Tibial artery (tissue), 4 donors: ENCODE measurements at regions not wholly inside any gene's neighbourhood (a gene's known extent, or its start where the extent isn't known, plus 50 kb on each side); places are given as distances from the start of the nearest gene placed in this dataset.
"Not testable (repeated sequence)": the region's sequence is repeated elsewhere in the genome, so short reads cannot be mapped to it uniquely, and the experiment has no call there.

Experiments used
- DNase-seq, 2 donors: peaks; one replicate each; pipeline ENCODE4 v3.0.0-alpha.2; 2019
- H3K27ac ChIP-seq, 2 donors: fragments of 200-600 bp; sonication (generic) in 1 of 2; 1 replicate in 1 of 2; 2 replicates in 1 of 2; pipeline ENCODE4 v1.5.1; 2018 to 2019; ENCODE audit warnings: mild to moderate bottlenecking in 1 of 2
- H3K27me3 ChIP-seq, 2 donors: fragments of 200-600 bp; sonication (generic) in 1 of 2; one replicate each; pipeline versions ENCODE4 v1.5.1 to v1.6.0; 2016 to 2019
- H3K36me3 ChIP-seq, 3 donors: fragments of 200-600 bp; sonication (generic) in 2 of 3; one replicate each; pipeline ENCODE4 v1.5.1; 2016 to 2019; ENCODE audit warnings: mild to moderate bottlenecking in 2 of 3
- H3K4me1 ChIP-seq, 4 donors: fragments of 200-600 bp; sonication (generic) in 2 of 4; 1 replicate in 3 of 4; 2 replicates in 1 of 4; pipeline ENCODE4 v1.5.1; 2016 to 2019
- H3K4me3 ChIP-seq, 2 donors: fragments of 200-600 bp; sonication (generic) in 1 of 2; 1 replicate in 1 of 2; 2 replicates in 1 of 2; pipeline ENCODE4 v1.5.1; 2018 to 2019; ENCODE audit warnings: mild to moderate bottlenecking in 2 of 2
- H3K9me3 ChIP-seq, 3 donors: fragments of 200-600 bp; sonication (generic) in 1 of 3; one replicate each; pipeline ENCODE4 v1.5.1; 2016 to 2019
- CTCF ChIP-seq, 2 experiments: fragments of 200-600 bp in 1 of 2; fragments of 450-650 bp in 1 of 2; IDR thresholded peaks; one replicate each; pipeline ENCODE4 v1.5.1; 2017 to 2019; ENCODE audit warnings: antibody characterized with exemption in 2 of 2, mild to moderate bottlenecking in 1 of 2, moderate library complexity in 1 of 2
- intact Hi-C: fragments of 100-400 bp; cut with DNase I; formaldehyde crosslinking; loops from one replicate; pipeline ENCODE4 v1.15.0; 2023; ENCODE audit warnings: low total_unique reads

DNA sequence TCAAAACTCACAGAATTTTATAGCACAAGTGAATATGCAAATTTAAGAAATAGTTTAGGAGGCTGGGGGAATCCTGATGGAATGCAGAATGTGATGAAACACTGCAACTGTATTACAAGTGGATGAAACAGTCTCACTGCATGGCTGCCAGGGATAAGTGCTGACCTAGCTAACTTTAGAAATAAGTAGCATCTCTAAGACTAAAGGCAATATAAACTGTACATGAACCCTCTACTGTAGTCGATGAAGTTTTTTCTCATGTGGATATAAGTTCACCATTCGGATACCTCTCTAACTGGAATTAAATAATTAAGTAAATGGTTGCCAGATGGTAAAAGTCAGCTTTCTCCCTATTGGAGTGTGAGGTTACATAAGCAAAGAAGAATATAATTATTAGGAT lies 777.8 kb upstream of the RAB6C start:
- no peak for DNase-seq
- Histone ChIP-seq H3K4me3 (no peak overlapping the region), H3K27ac (no peak overlapping the region), H3K4me1 (no peaks in the 10 kb centered on the region), H3K27me3 (no peaks in the 10 kb centered on the region), H3K36me3 (no peaks in the 10 kb centered on the region), H3K9me3 (no peaks in the 10 kb centered on the region)
- TF ChIP-seq CTCF (IDR thresholded peaks at IDR 0.05) = no peak
- intact Hi-C loops = no loop called here

- Histone ChIP-seq H3K36me3 (no peaks in the 10 kb centered on the region), H3K9me3 (no peaks in the 10 kb centered on the region), H3K27ac (no peak overlapping the region), H3K4me3 (no peak overlapping the region), H3K4me1 (no peaks in the 10 kb centered on the region), H3K27me3 (no peaks in the 10 kb centered on the region)
- no peak for DNase-seq
- intact Hi-C loops = no loop called here
- no peak for TF ChIP-seq CTCF (IDR thresholded peaks at IDR 0.05)
These were observed 776.1 kb upstream of the RAB6C start for GRCh38 chr2:129203331-129203730.

GRCh38 chr2:129204581-129204980 lies 774.9 kb upstream of the RAB6C start:
- H3K9me3 ChIP-seq, H3K4me3 ChIP-seq, H3K4me1 ChIP-seq, H3K27ac ChIP-seq, H3K27me3 ChIP-seq, H3K36me3 ChIP-seq, DNase-seq, intact Hi-C loops: not testable (repeated sequence)

DNA sequence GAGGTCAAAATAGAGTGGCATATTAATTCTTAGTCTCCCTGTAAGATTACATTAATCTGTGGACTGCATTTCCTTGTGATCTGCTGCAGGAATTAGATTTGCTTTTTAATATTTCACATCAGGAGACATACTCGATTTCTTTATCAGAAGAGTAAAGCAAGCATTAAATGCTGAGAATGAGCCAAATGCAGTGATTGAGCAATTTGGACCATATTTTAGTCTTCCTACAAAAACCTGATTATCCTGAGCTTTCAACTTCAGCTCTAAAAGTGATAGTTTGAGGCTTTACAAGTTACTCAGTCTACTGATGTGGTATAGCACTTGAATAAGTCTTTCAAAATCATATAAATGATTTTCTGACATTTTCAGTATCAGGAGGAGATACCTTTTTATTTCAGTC lies 774.3 kb upstream of the RAB6C start:
- intact Hi-C loops = no loop called here
- Histone ChIP-seq H3K4me3 (no peak overlapping the region), H3K9me3 (no peaks in the 10 kb centered on the region), H3K36me3 (no peaks in the 10 kb centered on the region), H3K27ac (no peak overlapping the region), H3K27me3 (no peaks in the 10 kb centered on the region), H3K4me1 (no peaks in the 10 kb centered on the region)
- DNase-seq = no peak
- TF ChIP-seq CTCF (IDR thresholded peaks at IDR 0.05) = no peak

DNA sequence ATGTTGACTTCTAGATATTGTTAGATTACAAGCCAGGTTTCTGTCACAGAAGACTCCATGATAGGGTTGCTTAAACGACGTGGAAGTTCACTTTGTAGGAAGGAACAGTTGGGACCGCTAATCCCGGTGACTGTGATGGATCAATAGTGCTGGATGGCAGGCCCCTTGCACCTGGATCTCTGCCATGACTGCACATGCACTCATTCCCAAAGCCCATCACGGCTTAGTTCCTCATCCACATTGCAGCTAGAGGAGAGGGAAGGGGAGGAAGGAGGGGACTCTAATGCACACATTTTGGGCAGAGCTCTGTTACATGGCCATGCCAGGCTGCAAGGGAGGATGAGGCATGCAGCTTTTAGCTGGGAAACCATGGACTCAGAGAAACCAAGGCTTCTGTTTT lies 773.7 kb upstream of the RAB6C start:
- no peak for DNase-seq
- no peaks in the 10 kb centered on the region for H3K4me1 ChIP-seq

DNA sequence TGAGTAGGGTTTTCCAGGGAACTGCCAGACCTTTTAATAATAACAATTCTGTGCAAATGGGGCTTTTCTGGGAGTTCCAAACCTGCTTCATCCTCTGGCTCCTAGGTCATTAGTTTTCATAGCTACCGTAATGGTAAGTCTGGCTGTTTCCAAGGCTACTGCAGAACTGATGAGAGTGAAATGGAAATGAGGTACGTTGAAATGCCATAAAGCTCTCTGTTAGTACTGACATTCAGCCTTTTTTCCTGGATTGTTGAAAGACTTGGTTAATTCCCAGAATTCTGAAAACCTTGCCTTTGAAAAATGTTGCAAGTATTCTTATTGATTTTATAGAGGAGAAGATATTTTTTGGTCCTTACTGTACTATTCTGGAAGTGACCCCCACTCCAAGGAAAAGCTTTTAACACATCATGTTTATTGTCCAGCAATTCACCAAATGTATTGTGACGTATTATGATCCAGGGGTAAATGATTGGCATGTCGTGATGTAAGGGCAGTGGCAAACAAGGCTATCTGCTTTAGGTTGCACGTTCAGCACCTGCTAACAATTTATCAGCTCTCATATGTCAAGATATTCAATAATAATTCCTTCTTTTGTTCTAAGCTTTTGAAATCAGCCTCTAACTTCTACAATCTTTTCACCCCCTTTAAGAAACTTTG lies 767.0 kb upstream of the RAB6C start:
- intact Hi-C loops = no loop called here
- Histone ChIP-seq H3K27me3 (no peaks in the 10 kb centered on the region), H3K36me3 (no peaks in the 10 kb centered on the region)

More for the DNA sequence above, 773.7 kb upstream of the RAB6C start:
- H3K4me3 ChIP-seq = no peak overlapping the region
- no peaks in the 10 kb centered on the region for H3K27me3 ChIP-seq
- no peak for TF ChIP-seq CTCF (IDR thresholded peaks at IDR 0.05)
- no peaks in the 10 kb centered on the region for H3K9me3 ChIP-seq
- no peaks in the 10 kb centered on the region for H3K36me3 ChIP-seq
- intact Hi-C loops = no loop called here
- no peak overlapping the region for H3K27ac ChIP-seq

More for the DNA sequence above, 767.0 kb upstream of the RAB6C start:
- Histone ChIP-seq H3K9me3 (no peaks in the 10 kb centered on the region), H3K27ac (no peak overlapping the region), H3K4me1 (no peaks in the 10 kb centered on the region), H3K4me3 (no peak overlapping the region)
- no peak for DNase-seq
- no peak for TF ChIP-seq CTCF (IDR thresholded peaks at IDR 0.05)
